GM10248 (cell line): ENCODE measurements at regions not wholly inside any gene's neighbourhood (a gene's known extent, or its start where the extent isn't known, plus 50 kb on each side); places are given as distances from the start of the nearest gene placed in this dataset.

Source experiments
- CTCF ChIA-PET: fragments of 300-600 bp; sonication (Branson Sonifier 250); formaldehyde crosslinking; extraction: SDS; loops from one replicate; lab custom pipeline; 2021; ENCODE audit warnings: antibody characterized with exemption; lab: Yijun Ruan, JAX
- POLR2A ChIA-PET: fragments of 350-650 bp; sonication (Branson Sonifier 250); formaldehyde crosslinking; extraction: SDS; loops from one replicate; lab custom pipeline; 2020; ENCODE audit warnings: antibody characterized with exemption; lab: Yijun Ruan, JAX
- DNase-seq: peaks from one replicate; pipeline ENCODE4 v3.0.0; 2012; ENCODE audit errors: extremely low spot score
- TF ChIP-seq, protein P1 (sequence below): IDR thresholded peaks from 2 replicates; pipeline ENCODE4 v1.5.1; 2012; ENCODE audit warnings: mild to moderate bottlenecking, low read depth; ENCODE audit errors: extremely low read depth, missing control alignments, control extremely low read depth

GRCh38 chr18:65994302-65994701 is 243.5 kb downstream of the CDH7 start:
- CTCF ChIA-PET: no interaction called here
- TF ChIP-seq, protein P1, sequence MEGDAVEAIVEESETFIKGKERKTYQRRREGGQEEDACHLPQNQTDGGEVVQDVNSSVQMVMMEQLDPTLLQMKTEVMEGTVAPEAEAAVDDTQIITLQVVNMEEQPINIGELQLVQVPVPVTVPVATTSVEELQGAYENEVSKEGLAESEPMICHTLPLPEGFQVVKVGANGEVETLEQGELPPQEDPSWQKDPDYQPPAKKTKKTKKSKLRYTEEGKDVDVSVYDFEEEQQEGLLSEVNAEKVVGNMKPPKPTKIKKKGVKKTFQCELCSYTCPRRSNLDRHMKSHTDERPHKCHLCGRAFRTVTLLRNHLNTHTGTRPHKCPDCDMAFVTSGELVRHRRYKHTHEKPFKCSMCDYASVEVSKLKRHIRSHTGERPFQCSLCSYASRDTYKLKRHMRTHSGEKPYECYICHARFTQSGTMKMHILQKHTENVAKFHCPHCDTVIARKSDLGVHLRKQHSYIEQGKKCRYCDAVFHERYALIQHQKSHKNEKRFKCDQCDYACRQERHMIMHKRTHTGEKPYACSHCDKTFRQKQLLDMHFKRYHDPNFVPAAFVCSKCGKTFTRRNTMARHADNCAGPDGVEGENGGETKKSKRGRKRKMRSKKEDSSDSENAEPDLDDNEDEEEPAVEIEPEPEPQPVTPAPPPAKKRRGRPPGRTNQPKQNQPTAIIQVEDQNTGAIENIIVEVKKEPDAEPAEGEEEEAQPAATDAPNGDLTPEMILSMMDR: no peak
- POLR2A ChIA-PET: no interaction called here
- DNase-seq: no peak

DNA sequence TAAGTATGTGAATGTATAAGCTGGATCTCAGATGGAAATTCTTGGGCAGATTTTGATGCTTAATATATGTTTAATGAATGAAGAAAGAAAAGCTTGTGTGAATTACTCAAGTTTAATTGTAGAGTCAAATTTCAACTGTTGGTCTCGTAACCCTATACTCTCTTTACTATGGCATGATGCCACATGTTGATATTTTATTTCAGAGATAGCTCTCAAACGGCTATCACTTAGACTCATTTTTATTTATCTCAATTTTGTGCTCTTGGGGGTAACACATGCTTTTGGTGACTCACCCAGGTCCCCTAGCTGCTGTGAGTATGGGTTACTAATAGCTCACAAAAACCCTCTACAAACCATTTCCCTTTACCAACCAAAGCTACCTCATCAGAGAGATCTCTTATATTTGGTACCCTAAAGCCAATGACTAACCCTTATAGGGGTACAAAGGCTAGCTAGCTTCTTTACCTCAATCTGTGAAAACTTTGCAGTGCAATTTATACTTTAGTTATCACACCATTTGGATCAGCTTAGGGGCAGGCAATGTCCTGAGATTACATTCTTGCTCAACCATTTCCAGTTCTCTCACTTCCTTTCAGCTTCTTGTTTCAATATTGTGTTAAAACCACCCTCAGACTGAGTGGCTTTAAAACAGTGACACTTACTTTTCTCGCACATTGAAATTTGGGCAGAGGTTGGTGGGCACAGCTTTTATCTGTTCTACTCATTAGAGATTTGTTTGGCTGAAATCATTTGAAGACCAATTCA is 240.3 kb downstream of the CDH7 start:
- ChIA-PET CTCF (interaction anchor here (1.0 to 2.4 kb wide), 6 partner anchors 9 to 27 kb away, joined by 3 to 7 read pairs (median 4); no protein-coding TSS in a partner anchor), POLR2A (no interaction called here)
- TF ChIP-seq, protein P1: no peak
- no peak for DNase-seq

DNA sequence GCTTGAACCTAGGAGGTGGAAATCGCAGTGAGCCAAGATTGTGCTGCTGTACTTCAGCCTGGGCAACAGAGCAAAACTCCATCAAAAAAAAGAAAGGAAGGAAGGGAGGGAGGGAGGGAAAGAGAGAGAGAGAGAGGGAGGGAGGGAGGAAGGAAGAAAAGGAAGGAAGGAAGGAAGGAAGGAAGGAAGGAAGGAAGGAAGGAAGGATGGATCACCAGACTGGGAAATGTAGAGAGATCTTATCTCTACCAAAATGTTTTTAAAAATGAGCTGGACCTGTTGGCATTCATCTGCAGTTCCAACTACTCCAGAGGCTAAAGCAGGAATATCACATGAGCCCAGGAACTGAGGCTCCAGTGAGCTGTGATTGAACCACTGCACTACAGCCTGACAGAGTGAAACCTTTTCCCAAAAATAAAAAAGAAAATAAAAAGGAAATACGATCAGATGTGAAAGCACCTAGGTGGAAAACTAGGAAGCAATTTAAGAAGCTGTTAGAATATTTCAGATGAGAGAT is 239.4 kb downstream of the CDH7 start:
- TF ChIP-seq, protein P1: no peak
- POLR2A ChIA-PET: no interaction called here

GRCh38 chr18:65988972-65989371 is 238.2 kb downstream of the CDH7 start:
- CTCF ChIA-PET: no interaction called here
- POLR2A ChIA-PET: no interaction called here
- no peak for DNase-seq
- TF ChIP-seq, protein P1: no peak

More for the DNA sequence above, 239.4 kb downstream of the CDH7 start:
- DNase-seq: no peak
- CTCF ChIA-PET: interaction anchor here (1.0 to 2.4 kb wide), 3 partner anchors 10 to 27 kb away, joined by 3 to 7 read pairs (median 7); no protein-coding TSS in a partner anchor

- DNase-seq: no peak
- POLR2A ChIA-PET: no interaction called here
- TF ChIP-seq, protein P1: no peak
- CTCF ChIA-PET: no interaction called here
These were observed 237.6 kb downstream of the CDH7 start for GRCh38 chr18:65988386-65988785.

DNA sequence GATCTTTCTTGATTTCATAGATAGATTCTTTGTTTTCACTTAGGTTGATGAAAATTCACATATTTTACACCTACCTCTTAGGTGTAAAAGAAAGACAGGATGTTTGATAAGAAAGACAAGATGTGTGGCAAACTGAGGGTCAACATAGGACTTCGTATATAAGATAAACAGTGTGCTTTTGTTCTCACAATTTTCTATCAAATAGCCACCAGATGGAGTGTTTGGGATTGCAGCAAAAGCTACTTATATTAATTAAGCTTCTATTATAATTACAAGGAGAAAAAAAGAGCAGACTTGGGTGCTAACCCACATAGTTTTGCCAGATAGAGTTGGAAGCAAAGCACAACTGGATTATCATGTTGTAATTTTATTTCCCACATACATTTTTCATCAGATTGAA is 232.9 kb downstream of the CDH7 start:
- TF ChIP-seq, protein P1: no peak
- DNase-seq: no peak
- CTCF ChIA-PET: no interaction called here
- POLR2A ChIA-PET: no interaction called here
